HEK293 (cell line): ENCODE measurements at regions not wholly inside any gene's neighbourhood (a gene's known extent, or its start where the extent isn't known, plus 50 kb on each side); places are given as distances from the start of the nearest gene placed in this dataset.
A peak's percentile ranks its signal among the peaks of the same experiment; 100 is the strongest.

Experiments
- GFI1B ChIP-seq: fragments of 450-650 bp; formaldehyde crosslinking; IDR thresholded peaks from 2 replicates; pipeline ENCODE4 v1.5.1; 2016; ENCODE audit warnings: missing biosample characterization, missing genetic modification characterization
- GLIS2 ChIP-seq: fragments of 450-650 bp; formaldehyde crosslinking; IDR thresholded peaks from 2 replicates; pipeline ENCODE4 v1.5.1; 2016; ENCODE audit warnings: missing biosample characterization, missing genetic modification characterization
- SETDB1 ChIP-seq: IDR thresholded peaks from one replicate; pipeline ENCODE4 v1.6.1; 2017; ENCODE audit warnings: mild to moderate bottlenecking, low read length, moderate library complexity, mixed read lengths; ENCODE audit not compliant: insufficient read length
- ZBTB21 ChIP-seq: fragments of 450-650 bp; formaldehyde crosslinking; IDR thresholded peaks from 2 replicates; pipeline ENCODE4 v1.5.1; 2017; ENCODE audit warnings: missing biosample characterization, missing genetic modification characterization
- ZFP37 ChIP-seq: fragments of 450-650 bp; formaldehyde crosslinking; IDR thresholded peaks from 2 replicates; pipeline ENCODE4 v1.5.1; 2016; ENCODE audit warnings: missing biosample characterization, missing genetic modification characterization
- ZNF114 ChIP-seq: fragments of 450-650 bp; formaldehyde crosslinking; IDR thresholded peaks from 2 replicates; pipeline ENCODE4 v1.5.0; 2017; ENCODE audit warnings: missing biosample characterization, missing genetic modification characterization
- ZNF175 ChIP-seq: fragments of 450-650 bp; formaldehyde crosslinking; IDR thresholded peaks from 2 replicates; pipeline ENCODE4 v1.5.1; 2016; ENCODE audit warnings: missing biosample characterization, missing genetic modification characterization
- ZNF23 ChIP-seq: fragments of 450-650 bp; formaldehyde crosslinking; IDR thresholded peaks from 2 replicates; pipeline ENCODE4 v1.5.1; 2016; ENCODE audit warnings: missing biosample characterization, missing genetic modification characterization, borderline replicate concordance
- ZNF248 ChIP-seq: fragments of 450-650 bp; formaldehyde crosslinking; IDR thresholded peaks from 2 replicates; pipeline ENCODE4 v1.5.1; 2017; ENCODE audit warnings: missing biosample characterization, missing genetic modification characterization
- ZNF266 ChIP-seq: fragments of 450-650 bp; formaldehyde crosslinking; IDR thresholded peaks from 2 replicates; pipeline ENCODE4 v1.5.1; 2016; ENCODE audit warnings: missing biosample characterization, missing genetic modification characterization, low read depth
- ZNF416 ChIP-seq: fragments of 450-650 bp; formaldehyde crosslinking; IDR thresholded peaks from 2 replicates; pipeline ENCODE4 v1.5.1; 2016; ENCODE audit warnings: missing biosample characterization, missing genetic modification characterization
- ZNF48 ChIP-seq: fragments of 450-650 bp; formaldehyde crosslinking; IDR thresholded peaks from 2 replicates; pipeline ENCODE4 v1.5.1; 2016; ENCODE audit warnings: missing biosample characterization, missing genetic modification characterization
- ZNF610 ChIP-seq: fragments of 450-650 bp; formaldehyde crosslinking; IDR thresholded peaks from 2 replicates; pipeline ENCODE4 v1.5.1; 2016; ENCODE audit warnings: missing biosample characterization, missing genetic modification characterization, borderline replicate concordance
- ZNF660 ChIP-seq: fragments of 450-650 bp; IDR thresholded peaks from 2 replicates; pipeline ENCODE4 v1.5.1; 2018; ENCODE audit warnings: missing biosample characterization, mild to moderate bottlenecking, missing genetic modification characterization
- ZNF843 ChIP-seq: fragments of 450-650 bp; formaldehyde crosslinking; IDR thresholded peaks from 2 replicates; pipeline ENCODE4 v1.5.1; 2016; ENCODE audit warnings: missing biosample characterization, missing genetic modification characterization
- TF ChIP-seq, protein P1 (sequence below): fragments of 450-650 bp; formaldehyde crosslinking; IDR thresholded peaks from 2 replicates; pipeline ENCODE4 v1.5.1; 2016; ENCODE audit warnings: missing biosample characterization, missing genetic modification characterization
- TF ChIP-seq, protein P2 (sequence below): fragments of 450-650 bp; formaldehyde crosslinking; IDR thresholded peaks from 2 replicates; pipeline ENCODE4 v1.5.1; 2017; ENCODE audit warnings: missing biosample characterization, missing genetic modification characterization
- TF ChIP-seq, protein P3 (sequence below): fragments of 450-650 bp; formaldehyde crosslinking; IDR thresholded peaks from 2 replicates; pipeline ENCODE4 v1.5.1; 2016; ENCODE audit warnings: missing biosample characterization, missing genetic modification characterization
- TF ChIP-seq, protein P4 (sequence below): fragments of 450-650 bp; formaldehyde crosslinking; IDR thresholded peaks from 2 replicates; pipeline ENCODE4 v1.5.1; 2016; ENCODE audit warnings: missing biosample characterization, missing genetic modification characterization
- TF ChIP-seq, protein P5 (sequence below): fragments of 450-650 bp; formaldehyde crosslinking; IDR thresholded peaks from 2 replicates; pipeline ENCODE4 v1.5.1; 2016; ENCODE audit warnings: missing biosample characterization, missing genetic modification characterization
- TF ChIP-seq, protein P6 (sequence below): fragments of 450-650 bp; formaldehyde crosslinking; IDR thresholded peaks from 2 replicates; pipeline ENCODE4 v1.5.1; 2016; ENCODE audit warnings: missing biosample characterization, missing genetic modification characterization, borderline replicate concordance

DNA sequence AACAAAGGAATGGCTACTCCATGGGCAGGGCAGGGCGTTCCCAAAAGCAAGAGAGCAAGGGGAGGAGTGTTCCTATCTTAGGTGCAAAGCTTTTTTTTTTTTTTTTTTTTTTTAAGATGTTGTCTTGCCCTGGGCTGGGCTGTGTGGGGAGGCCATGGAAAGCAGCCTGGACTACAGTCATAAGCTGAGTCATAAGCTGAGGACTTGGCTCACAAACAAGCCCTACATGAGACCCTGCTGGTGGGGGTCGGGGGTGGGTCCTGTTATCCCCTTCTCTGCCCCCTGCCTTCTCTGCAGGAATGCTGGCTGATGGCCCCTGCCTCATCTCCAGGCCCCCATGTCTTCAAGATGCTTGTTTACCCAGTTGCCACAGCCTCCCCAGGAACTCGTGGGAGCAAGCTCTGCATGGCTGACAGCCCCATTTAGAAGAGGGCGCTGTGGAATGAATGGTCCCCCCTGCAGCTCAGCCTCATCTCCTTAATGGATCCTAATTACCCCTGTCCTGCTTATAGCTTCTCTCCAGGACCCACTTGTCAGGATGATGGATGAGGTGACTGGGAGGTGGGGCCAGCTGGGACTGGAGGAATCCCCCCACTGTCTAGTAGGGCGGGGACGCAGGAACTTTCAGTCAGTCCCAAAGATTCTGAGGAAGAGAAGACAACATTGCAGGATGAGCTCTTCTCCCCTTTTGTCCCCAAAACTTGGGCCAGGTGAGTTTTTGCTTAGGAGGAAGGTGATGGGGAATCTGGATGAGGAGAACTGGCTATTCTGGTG lies 340.8 kb upstream of the PODXL start (continued):
- TF ChIP-seq ZNF610 (tag by site-specific recombination) (peak; percentile 69; the same call in 1 of the 2 replicates), ZNF175 (no peak), ZNF48 (no peak), ZNF843 (tag by site-specific recombination) (peak; percentile 80), SETDB1 (no peak), ZNF248 (tag by site-specific recombination) (no peak), ZNF23 (no peak), ZBTB21 (tag by site-specific recombination) (peak; percentile 70; the same call in 1 of the 2 replicates), GFI1B (tag by site-specific recombination) (no peak), ZNF266 (no peak), ZNF660 (tag by site-specific recombination) (peak; percentile 90), GLIS2 (peak; percentile 66), ZFP37 (no peak), ZNF114 (tag by site-specific recombination) (no peak), ZNF416 (no peak)
- TF ChIP-seq, protein P1, sequence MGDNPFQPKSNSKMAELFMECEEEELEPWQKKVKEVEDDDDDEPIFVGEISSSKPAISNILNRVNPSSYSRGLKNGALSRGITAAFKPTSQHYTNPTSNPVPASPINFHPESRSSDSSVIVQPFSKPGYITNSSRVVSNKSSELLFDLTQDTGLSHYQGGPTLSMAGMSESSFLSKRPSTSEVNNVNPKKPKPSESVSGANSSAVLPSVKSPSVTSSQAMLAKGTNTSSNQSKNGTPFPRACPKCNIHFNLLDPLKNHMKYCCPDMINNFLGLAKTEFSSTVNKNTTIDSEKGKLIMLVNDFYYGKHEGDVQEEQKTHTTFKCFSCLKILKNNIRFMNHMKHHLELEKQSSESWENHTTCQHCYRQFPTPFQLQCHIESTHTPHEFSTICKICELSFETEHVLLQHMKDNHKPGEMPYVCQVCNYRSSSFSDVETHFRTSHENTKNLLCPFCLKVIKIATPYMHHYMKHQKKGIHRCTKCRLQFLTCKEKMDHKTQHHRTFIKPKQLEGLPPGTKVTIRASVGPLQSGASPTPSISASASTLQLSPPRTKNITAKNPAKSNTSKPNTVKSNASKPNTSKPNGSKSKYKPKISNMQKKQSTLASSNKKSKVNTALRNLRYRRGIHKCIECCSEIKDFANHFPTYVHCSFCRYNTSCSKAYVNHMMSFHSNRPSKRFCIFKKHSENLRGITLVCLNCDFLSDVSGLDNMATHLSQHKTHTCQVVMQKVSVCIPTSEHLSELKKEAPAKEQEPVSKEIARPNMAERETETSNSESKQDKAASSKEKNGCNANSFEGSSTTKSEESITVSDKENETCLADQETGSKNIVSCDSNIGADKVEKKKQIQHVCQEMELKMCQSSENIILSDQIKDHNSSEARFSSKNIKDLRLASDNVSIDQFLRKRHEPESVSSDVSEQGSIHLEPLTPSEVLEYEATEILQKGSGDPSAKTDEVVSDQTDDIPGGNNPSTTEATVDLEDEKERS (tag by site-specific recombination), result no peak
- TF ChIP-seq, protein P2, sequence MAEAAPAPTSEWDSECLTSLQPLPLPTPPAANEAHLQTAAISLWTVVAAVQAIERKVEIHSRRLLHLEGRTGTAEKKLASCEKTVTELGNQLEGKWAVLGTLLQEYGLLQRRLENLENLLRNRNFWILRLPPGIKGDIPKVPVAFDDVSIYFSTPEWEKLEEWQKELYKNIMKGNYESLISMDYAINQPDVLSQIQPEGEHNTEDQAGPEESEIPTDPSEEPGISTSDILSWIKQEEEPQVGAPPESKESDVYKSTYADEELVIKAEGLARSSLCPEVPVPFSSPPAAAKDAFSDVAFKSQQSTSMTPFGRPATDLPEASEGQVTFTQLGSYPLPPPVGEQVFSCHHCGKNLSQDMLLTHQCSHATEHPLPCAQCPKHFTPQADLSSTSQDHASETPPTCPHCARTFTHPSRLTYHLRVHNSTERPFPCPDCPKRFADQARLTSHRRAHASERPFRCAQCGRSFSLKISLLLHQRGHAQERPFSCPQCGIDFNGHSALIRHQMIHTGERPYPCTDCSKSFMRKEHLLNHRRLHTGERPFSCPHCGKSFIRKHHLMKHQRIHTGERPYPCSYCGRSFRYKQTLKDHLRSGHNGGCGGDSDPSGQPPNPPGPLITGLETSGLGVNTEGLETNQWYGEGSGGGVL (tag by site-specific recombination), result peak; percentile 94
- TF ChIP-seq, protein P3, sequence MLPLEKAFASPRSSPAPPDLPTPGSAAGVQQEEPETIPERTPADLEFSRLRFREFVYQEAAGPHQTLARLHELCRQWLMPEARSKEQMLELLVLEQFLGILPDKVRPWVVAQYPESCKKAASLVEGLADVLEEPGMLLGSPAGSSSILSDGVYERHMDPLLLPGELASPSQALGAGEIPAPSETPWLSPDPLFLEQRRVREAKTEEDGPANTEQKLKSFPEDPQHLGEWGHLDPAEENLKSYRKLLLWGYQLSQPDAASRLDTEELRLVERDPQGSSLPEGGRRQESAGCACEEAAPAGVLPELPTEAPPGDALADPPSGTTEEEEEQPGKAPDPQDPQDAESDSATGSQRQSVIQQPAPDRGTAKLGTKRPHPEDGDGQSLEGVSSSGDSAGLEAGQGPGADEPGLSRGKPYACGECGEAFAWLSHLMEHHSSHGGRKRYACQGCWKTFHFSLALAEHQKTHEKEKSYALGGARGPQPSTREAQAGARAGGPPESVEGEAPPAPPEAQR, result no peak
- TF ChIP-seq, protein P4, sequence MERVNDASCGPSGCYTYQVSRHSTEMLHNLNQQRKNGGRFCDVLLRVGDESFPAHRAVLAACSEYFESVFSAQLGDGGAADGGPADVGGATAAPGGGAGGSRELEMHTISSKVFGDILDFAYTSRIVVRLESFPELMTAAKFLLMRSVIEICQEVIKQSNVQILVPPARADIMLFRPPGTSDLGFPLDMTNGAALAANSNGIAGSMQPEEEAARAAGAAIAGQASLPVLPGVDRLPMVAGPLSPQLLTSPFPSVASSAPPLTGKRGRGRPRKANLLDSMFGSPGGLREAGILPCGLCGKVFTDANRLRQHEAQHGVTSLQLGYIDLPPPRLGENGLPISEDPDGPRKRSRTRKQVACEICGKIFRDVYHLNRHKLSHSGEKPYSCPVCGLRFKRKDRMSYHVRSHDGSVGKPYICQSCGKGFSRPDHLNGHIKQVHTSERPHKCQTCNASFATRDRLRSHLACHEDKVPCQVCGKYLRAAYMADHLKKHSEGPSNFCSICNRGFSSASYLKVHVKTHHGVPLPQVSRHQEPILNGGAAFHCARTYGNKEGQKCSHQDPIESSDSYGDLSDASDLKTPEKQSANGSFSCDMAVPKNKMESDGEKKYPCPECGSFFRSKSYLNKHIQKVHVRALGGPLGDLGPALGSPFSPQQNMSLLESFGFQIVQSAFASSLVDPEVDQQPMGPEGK (tag by site-specific recombination), result peak; percentile 78
- TF ChIP-seq, protein P5, sequence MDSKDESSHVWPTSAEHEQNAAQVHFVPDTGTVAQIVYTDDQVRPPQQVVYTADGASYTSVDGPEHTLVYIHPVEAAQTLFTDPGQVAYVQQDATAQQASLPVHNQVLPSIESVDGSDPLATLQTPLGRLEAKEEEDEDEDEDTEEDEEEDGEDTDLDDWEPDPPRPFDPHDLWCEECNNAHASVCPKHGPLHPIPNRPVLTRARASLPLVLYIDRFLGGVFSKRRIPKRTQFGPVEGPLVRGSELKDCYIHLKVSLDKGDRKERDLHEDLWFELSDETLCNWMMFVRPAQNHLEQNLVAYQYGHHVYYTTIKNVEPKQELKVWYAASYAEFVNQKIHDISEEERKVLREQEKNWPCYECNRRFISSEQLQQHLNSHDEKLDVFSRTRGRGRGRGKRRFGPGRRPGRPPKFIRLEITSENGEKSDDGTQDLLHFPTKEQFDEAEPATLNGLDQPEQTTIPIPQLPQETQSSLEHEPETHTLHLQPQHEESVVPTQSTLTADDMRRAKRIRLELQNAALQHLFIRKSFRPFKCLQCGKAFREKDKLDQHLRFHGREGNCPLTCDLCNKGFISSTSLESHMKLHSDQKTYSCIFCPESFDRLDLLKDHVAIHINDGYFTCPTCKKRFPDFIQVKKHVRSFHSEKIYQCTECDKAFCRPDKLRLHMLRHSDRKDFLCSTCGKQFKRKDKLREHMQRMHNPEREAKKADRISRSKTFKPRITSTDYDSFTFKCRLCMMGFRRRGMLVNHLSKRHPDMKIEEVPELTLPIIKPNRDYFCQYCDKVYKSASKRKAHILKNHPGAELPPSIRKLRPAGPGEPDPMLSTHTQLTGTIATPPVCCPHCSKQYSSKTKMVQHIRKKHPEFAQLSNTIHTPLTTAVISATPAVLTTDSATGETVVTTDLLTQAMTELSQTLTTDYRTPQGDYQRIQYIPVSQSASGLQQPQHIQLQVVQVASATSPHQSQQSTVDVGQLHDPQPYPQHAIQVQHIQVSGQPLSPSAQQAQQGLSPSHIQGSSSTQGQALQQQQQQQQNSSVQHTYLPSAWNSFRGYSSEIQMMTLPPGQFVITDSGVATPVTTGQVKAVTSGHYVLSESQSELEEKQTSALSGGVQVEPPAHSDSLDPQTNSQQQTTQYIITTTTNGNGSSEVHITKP (tag by site-specific recombination), result peak; percentile 46; the same call in 1 of the 2 replicates
- TF ChIP-seq, protein P6, sequence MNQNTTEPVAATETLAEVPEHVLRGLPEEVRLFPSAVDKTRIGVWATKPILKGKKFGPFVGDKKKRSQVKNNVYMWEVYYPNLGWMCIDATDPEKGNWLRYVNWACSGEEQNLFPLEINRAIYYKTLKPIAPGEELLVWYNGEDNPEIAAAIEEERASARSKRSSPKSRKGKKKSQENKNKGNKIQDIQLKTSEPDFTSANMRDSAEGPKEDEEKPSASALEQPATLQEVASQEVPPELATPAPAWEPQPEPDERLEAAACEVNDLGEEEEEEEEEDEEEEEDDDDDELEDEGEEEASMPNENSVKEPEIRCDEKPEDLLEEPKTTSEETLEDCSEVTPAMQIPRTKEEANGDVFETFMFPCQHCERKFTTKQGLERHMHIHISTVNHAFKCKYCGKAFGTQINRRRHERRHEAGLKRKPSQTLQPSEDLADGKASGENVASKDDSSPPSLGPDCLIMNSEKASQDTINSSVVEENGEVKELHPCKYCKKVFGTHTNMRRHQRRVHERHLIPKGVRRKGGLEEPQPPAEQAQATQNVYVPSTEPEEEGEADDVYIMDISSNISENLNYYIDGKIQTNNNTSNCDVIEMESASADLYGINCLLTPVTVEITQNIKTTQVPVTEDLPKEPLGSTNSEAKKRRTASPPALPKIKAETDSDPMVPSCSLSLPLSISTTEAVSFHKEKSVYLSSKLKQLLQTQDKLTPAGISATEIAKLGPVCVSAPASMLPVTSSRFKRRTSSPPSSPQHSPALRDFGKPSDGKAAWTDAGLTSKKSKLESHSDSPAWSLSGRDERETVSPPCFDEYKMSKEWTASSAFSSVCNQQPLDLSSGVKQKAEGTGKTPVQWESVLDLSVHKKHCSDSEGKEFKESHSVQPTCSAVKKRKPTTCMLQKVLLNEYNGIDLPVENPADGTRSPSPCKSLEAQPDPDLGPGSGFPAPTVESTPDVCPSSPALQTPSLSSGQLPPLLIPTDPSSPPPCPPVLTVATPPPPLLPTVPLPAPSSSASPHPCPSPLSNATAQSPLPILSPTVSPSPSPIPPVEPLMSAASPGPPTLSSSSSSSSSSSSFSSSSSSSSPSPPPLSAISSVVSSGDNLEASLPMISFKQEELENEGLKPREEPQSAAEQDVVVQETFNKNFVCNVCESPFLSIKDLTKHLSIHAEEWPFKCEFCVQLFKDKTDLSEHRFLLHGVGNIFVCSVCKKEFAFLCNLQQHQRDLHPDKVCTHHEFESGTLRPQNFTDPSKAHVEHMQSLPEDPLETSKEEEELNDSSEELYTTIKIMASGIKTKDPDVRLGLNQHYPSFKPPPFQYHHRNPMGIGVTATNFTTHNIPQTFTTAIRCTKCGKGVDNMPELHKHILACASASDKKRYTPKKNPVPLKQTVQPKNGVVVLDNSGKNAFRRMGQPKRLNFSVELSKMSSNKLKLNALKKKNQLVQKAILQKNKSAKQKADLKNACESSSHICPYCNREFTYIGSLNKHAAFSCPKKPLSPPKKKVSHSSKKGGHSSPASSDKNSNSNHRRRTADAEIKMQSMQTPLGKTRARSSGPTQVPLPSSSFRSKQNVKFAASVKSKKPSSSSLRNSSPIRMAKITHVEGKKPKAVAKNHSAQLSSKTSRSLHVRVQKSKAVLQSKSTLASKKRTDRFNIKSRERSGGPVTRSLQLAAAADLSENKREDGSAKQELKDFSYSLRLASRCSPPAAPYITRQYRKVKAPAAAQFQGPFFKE (tag by site-specific recombination), result no peak
